AG09319 (cell line): ENCODE measurements at regions not wholly inside any gene's neighbourhood (a gene's known extent, or its start where the extent isn't known, plus 50 kb on each side); places are given as distances from the start of the nearest gene placed in this dataset.

Source experiments
- DNase-seq: peaks from one replicate; pipeline ENCODE4 v3.0.0-alpha.2; 2010; ENCODE audit warnings: low read depth; ENCODE audit errors: extremely low read depth
- TF ChIP-seq, protein P1 (sequence below): IDR thresholded peaks from 2 replicates; pipeline ENCODE4 v1.5.1; 2011; ENCODE audit warnings: low read depth, mild to moderate bottlenecking, inconsistent platforms, low read length, moderate library complexity

DNA sequence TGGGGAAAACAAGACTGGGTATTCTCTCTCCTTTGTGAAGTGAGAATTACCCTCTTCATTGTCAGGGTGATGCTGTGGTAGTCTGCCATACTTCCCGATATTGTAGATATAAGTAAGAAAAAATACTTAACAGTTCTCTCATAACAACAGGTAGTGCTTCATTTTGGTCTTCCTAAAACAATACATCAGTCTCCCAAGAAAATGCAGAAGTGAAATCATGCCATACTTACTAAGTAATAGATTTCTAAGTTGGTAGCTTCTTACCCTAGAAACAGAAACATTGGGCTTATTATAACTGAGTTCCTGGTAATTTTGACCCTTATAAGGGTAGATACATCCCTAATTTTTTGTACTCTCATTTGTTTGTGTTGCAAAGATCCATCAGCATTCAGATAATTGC is 460.7 kb upstream of the DCC start:
- no peak for DNase-seq
- TF ChIP-seq, protein P1, sequence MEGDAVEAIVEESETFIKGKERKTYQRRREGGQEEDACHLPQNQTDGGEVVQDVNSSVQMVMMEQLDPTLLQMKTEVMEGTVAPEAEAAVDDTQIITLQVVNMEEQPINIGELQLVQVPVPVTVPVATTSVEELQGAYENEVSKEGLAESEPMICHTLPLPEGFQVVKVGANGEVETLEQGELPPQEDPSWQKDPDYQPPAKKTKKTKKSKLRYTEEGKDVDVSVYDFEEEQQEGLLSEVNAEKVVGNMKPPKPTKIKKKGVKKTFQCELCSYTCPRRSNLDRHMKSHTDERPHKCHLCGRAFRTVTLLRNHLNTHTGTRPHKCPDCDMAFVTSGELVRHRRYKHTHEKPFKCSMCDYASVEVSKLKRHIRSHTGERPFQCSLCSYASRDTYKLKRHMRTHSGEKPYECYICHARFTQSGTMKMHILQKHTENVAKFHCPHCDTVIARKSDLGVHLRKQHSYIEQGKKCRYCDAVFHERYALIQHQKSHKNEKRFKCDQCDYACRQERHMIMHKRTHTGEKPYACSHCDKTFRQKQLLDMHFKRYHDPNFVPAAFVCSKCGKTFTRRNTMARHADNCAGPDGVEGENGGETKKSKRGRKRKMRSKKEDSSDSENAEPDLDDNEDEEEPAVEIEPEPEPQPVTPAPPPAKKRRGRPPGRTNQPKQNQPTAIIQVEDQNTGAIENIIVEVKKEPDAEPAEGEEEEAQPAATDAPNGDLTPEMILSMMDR, result no peak

DNA sequence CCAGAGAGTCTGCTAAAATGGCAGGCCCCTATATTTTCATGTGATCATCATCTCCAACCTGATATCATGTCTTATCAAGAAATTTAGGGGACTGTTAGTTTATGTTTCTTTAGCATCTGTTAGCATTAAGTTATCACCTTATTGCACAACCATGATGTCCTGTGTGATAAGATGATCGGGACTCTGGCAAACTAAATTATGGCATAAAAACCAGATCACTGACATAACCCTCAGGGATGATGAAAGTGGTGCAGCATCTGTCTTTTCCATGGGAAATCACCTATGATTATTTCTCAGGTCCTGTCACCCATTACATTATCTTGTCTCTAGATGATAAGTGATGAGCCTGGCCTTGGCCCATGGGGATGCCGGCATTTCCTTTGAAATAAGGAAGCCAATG is 458.6 kb upstream of the DCC start:
- no peak for DNase-seq
- TF ChIP-seq, protein P1, result no peak

DNA sequence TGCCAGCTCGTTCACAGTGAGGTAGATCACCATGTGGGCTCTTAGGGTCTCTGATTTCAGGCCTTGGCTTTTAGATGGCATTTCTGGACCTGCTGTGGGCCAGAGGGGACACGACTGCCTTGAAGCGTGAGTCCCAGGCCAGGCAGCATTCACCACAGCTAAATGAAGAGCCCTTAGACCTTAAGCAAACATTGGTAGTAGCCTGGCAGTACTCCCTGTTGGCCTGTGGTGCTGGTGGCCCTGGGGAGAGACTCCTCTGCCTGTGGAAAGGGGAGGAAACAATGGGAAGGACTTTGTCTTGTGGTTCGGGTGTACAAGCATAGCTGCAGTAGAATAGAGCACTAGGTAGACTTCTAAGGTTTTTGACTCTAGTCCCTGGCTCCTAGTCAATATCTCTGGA is 456.0 kb upstream of the DCC start:
- TF ChIP-seq, protein P1, result no peak
- DNase-seq, result no peak

DNA sequence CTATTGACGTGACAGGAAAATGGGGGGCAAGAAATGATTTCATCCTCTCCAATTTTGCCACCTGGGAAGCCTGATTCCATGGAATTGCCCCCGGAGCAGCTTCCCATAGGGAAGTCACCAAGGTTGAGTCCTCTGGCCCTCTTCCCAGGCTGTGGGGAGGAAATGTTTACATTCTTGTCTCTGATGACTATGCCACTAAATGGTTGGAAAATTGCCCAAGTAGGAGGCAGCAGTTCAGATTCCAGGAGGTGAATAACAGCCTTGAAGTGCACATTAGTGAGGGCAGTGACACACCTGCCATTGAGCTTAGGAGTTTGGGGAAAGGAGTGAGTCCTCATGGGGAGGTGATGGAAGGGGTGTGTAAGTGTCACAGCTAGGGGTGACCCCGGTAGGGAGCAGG is 449.2 kb upstream of the DCC start:
- no peak for DNase-seq
- TF ChIP-seq, protein P1, result no peak

DNA sequence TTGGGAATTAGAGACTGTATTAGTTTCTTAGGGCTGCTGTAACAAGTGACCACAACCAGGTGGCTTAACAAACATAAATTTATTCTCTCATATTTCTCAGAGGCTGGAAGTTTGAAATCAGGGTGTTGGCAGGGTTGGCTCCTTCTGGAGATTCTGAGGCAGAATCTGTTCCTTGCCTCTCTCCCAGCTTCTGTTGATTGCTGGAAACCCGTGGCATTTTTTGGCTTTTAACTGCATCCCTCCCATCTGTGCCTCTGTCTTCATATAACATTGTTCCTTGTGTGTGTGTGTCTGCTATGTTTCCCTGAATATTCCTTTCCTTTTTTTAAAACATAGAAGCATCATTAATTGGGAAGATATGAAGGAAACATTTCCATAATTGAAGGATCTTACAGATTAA is 448.1 kb upstream of the DCC start:
- no peak for DNase-seq
- TF ChIP-seq, protein P1, result no peak

DNA sequence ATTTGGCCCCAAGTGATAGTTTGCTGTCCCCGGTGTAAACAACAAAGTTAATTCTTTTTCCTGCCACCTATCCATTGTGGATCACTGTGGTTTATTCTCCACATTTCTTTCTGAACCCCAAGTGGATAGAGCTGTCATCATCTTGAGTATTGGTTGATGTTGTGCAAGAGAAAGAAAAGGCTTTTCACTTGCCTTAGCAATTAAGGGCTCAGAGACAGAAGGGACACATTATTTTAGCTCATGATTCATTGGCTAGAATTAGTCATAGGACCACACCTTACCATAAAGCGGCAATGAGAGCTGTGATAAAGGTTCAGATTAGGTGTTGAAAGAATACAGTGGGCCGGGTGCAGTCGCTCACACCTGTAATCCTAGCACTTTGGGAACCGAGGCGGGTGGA is 442.1 kb upstream of the DCC start:
- TF ChIP-seq, protein P1, result no peak
- no peak for DNase-seq

DNA sequence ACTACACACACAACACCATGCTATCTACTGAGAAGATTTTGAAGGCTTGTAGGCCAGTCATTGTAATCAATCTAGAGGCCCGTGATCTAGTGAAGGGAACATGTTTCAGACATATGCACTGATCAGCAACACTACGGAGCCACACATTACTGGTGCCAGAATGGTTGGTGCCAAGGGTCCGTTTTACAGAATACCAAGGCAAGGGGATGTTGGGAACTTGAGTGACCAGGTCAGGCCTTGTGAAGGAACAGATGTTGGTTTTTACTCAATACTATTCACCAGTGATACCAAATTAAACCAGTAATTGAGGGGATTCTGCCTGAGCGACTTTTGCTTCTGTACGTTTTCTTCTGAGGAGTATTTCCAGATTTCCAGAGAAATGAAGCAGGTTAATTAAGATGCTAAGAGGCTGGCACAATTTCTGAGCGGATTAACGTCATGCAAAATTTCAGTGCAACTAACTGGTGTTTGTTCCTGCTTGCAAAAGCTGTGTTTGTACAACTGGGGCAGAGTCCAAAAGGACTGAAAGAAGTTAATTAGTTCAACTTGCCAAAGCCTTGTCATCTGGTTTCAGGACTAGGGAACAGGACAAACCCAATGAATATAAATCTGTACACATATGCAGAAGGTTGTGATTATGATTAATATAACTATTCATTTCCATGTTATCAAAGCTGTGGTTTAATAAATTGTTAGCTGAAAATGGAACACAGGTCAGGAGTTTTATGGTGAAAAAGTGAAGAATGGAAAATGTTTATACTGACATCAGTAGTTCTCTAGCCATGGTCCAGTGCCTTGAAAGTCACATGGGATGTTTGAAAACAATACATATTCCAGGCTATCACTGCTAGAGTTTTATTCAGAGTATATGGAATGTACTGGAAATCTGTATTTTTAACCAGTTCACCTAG is 432.1 kb upstream of the DCC start:
- DNase-seq, result no peak
- TF ChIP-seq, protein P1, result no peak
